WTC11 (cell line): ENCODE measurements at regions not wholly inside any gene's neighbourhood (a gene's known extent, or its start where the extent isn't known, plus 50 kb on each side); places are given as distances from the start of the nearest gene placed in this dataset.

Source experiments
- ATAC-seq: fragments of 200-7000 bp; cut with Tn5 transposase; 2 replicates; pipeline ENCODE4 v1.10.0; 2021; ENCODE audit warnings: mild to moderate bottlenecking, moderate library complexity
- CTCF ChIA-PET: fragments of 300-600 bp; sonication (Branson Sonifier 250); formaldehyde crosslinking; loops from one replicate; lab custom pipeline; 2021; ENCODE audit warnings: antibody characterized with exemption; lab: Charles Lee
- POLR2A ChIA-PET: fragments of 350-600 bp; sonication (Branson Sonifier 250); formaldehyde crosslinking; loops from one replicate; lab custom pipeline; 2021; ENCODE audit warnings: antibody characterized with exemption; lab: Charles Lee
- DNase-seq: peaks from one replicate; pipeline ENCODE4 v3.0.0; 2021; ENCODE audit warnings: low spot score
- H3K27ac Mint-ChIP-seq: 2 replicates; pipeline ENCODE4 v1.8.0; 2021; ENCODE audit warnings: mixed read lengths
- H3K27me3 Mint-ChIP-seq: 2 replicates; pipeline ENCODE4 v1.8.0; 2021; ENCODE audit warnings: low read depth, mild to moderate bottlenecking, moderate library complexity, mixed read lengths
- H3K36me3 Mint-ChIP-seq: 2 replicates; pipeline ENCODE4 v1.8.0; 2021; ENCODE audit warnings: mixed read lengths
- H3K4me1 Mint-ChIP-seq: 2 replicates; pipeline ENCODE4 v1.8.0; 2022; ENCODE audit warnings: mixed read lengths
- H3K4me3 Mint-ChIP-seq: 2 replicates; pipeline ENCODE4 v1.8.0; 2021; ENCODE audit warnings: mild to moderate bottlenecking, moderate library complexity, mixed read lengths
- H3K9me3 Mint-ChIP-seq: 2 replicates; pipeline ENCODE4 v1.8.0; 2021; ENCODE audit warnings: mixed read lengths
- ELF4 ChIP-seq: sonication (generic); formaldehyde crosslinking; IDR thresholded peaks from 2 replicates; pipeline ENCODE4 v1.8.1; 2022; ENCODE audit warnings: low read depth, mild to moderate bottlenecking, moderate library complexity, missing genetic modification reagents
- EMX1 ChIP-seq: fragments of 250-450 bp; sonication (Bioruptor Pico); IDR thresholded peaks from 2 replicates; pipeline ENCODE4 v1.8.0; 2021; ENCODE audit warnings: mild to moderate bottlenecking
- ESRRA ChIP-seq: sonication (generic); formaldehyde crosslinking; IDR thresholded peaks from 2 replicates; pipeline ENCODE4 v1.8.1; 2022; ENCODE audit warnings: mild to moderate bottlenecking, missing genetic modification reagents, borderline replicate concordance
- NFE2L1 ChIP-seq: sonication (generic); formaldehyde crosslinking; IDR thresholded peaks from 2 replicates; pipeline ENCODE4 v1.8.1; 2023; ENCODE audit warnings: missing genetic modification reagents
- TP53 ChIP-seq: sonication (generic); formaldehyde crosslinking; IDR thresholded peaks from 2 replicates; pipeline ENCODE4 v1.8.1; 2023; ENCODE audit warnings: mild to moderate bottlenecking, missing genetic modification reagents
- ZNF219 ChIP-seq: sonication (generic); formaldehyde crosslinking; IDR thresholded peaks from 2 replicates; pipeline ENCODE4 v1.8.0; 2023; ENCODE audit warnings: missing genetic modification reagents, mild to moderate bottlenecking, borderline replicate concordance
- ZNF396 ChIP-seq: fragments of 250-450 bp; sonication (Bioruptor Pico); IDR thresholded peaks from 2 replicates; pipeline ENCODE4 v1.8.0; 2021; ENCODE audit warnings: mild to moderate bottlenecking, moderate library complexity, borderline replicate concordance
- ZNF671 ChIP-seq: fragments of 250-450 bp; sonication (Bioruptor Pico); IDR thresholded peaks from 2 replicates; pipeline ENCODE4 v1.8.0; 2021; ENCODE audit warnings: mild to moderate bottlenecking
- TF ChIP-seq, protein P1 (sequence below): sonication (generic); formaldehyde crosslinking; IDR thresholded peaks from 2 replicates; pipeline ENCODE4 v1.8.0; 2022; ENCODE audit warnings: mild to moderate bottlenecking, missing genetic modification reagents
- TF ChIP-seq, protein P2 (sequence below): fragments of 250-450 bp; sonication (Bioruptor Pico); conservative IDR thresholded peaks from 2 replicates; pipeline ENCODE4 v1.9.0; 2021; ENCODE audit warnings: mild to moderate bottlenecking
- TF ChIP-seq, protein P3 (sequence below): sonication (generic); formaldehyde crosslinking; IDR thresholded peaks from 2 replicates; pipeline ENCODE4 v1.8.0; 2023; ENCODE audit warnings: missing genetic modification reagents, mild to moderate bottlenecking, borderline replicate concordance
- TF ChIP-seq, protein P4 (sequence below): sonication (generic); formaldehyde crosslinking; IDR thresholded peaks from 2 replicates; pipeline ENCODE4 v1.8.0; 2022; ENCODE audit warnings: mild to moderate bottlenecking, missing genetic modification reagents
- TF ChIP-seq, protein P5 (sequence below): sonication (generic); formaldehyde crosslinking; IDR thresholded peaks from 2 replicates; pipeline ENCODE4 v1.8.1; 2023; ENCODE audit warnings: mild to moderate bottlenecking, missing genetic modification reagents
- TF ChIP-seq, protein P6 (sequence below): fragments of 200-600 bp; IDR thresholded peaks from 2 replicates; pipeline ENCODE4 v1.8.0; 2022; ENCODE audit warnings: antibody characterized with exemption
- TF ChIP-seq, protein P7 (sequence below): sonication (generic); formaldehyde crosslinking; IDR thresholded peaks from 2 replicates; pipeline ENCODE4 v1.8.1; 2022; ENCODE audit warnings: low read depth, missing genetic modification reagents, borderline replicate concordance
- TF ChIP-seq, protein P8 (sequence below): sonication (generic); formaldehyde crosslinking; IDR thresholded peaks from 2 replicates; pipeline ENCODE4 v1.8.1; 2022; ENCODE audit warnings: mild to moderate bottlenecking, moderate library complexity, missing genetic modification reagents

DNA sequence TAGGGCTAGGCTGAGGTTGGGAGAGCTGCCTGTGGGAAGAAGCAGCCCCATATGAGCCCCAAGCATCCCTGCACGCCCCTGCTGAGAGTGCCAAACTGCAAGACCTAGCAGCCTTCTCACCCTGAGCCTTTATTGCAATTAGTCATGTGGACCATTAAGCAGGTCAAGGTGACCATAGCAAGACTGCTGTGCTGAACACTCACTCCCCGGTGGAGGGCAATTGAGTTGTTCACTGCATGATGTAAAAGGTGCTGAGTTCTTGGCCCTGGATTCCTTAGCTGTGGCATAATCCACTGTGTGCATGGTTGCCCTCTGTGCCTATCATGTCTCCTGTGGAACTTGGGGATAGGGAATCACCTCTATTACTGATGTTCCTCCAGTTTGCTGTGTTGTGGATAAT is 131.1 kb downstream of the FOXD1 start:
- Mint-ChIP-seq H3K4me3 (no peak overlapping the region), H3K27me3 (peaks cover 25% of the 10 kb centered on the region), H3K36me3 (no peaks in the 10 kb centered on the region), H3K27ac (no peak overlapping the region), H3K9me3 (peaks cover 7% of the 10 kb centered on the region), H3K4me1 (peaks cover 14% of the 10 kb centered on the region)
- ChIA-PET POLR2A (no interaction called here), CTCF (no interaction called here)
- ATAC-seq (no peak), DNase-seq (no peak)
- no peak for TF ChIP-seq EMX1 (CRISPR knock-in tag)
- TF ChIP-seq, protein P1, sequence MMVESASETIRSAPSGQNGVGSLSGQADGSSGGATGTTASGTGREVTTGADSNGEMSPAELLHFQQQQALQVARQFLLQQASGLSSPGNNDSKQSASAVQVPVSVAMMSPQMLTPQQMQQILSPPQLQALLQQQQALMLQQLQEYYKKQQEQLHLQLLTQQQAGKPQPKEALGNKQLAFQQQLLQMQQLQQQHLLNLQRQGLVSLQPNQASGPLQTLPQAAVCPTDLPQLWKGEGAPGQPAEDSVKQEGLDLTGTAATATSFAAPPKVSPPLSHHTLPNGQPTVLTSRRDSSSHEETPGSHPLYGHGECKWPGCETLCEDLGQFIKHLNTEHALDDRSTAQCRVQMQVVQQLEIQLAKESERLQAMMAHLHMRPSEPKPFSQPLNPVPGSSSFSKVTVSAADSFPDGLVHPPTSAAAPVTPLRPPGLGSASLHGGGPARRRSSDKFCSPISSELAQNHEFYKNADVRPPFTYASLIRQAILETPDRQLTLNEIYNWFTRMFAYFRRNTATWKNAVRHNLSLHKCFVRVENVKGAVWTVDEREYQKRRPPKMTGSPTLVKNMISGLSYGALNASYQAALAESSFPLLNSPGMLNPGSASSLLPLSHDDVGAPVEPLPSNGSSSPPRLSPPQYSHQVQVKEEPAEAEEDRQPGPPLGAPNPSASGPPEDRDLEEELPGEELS (CRISPR knock-in tag): no peak
- TF ChIP-seq ZNF219: no peak
- TF ChIP-seq ZNF671 (CRISPR knock-in tag): no peak
- no peak for TF ChIP-seq ELF4 (CRISPR knock-in tag)
- TF ChIP-seq ESRRA (CRISPR knock-in tag): no peak
- TF ChIP-seq, protein P2, sequence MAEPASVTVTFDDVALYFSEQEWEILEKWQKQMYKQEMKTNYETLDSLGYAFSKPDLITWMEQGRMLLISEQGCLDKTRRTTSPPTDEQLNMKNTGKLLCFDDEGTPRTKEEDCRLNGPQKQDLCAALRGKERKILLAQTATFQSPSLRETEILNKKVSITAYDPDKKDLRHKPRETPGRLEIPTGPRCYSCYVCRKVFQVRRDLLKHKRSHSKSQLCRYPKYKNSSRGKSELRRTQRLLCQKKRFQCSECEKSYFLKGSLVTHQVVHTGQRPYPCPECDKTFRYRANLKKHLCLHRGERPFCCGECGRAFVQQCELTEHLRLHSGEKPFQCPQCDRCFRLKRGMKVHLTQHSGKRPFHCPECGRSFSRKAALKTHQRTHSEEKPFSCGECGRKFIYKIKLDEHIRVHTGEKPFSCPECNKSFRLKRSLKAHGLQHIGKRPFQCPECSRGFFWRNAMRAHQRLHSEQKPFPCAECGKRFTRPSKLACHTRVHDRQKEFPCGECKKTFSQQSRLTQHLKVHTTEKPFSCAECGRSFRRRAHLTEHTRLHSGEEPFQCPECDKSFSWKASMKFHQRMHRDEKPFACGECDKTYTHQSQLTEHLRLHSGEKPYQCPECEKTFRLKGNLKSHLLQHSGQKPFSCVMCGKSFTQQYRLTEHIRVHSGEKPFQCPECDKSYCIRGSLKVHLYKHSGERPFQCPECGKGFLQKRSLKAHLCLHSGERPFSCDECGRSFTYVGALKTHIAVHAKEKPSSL: no peak
- TF ChIP-seq, protein P3, sequence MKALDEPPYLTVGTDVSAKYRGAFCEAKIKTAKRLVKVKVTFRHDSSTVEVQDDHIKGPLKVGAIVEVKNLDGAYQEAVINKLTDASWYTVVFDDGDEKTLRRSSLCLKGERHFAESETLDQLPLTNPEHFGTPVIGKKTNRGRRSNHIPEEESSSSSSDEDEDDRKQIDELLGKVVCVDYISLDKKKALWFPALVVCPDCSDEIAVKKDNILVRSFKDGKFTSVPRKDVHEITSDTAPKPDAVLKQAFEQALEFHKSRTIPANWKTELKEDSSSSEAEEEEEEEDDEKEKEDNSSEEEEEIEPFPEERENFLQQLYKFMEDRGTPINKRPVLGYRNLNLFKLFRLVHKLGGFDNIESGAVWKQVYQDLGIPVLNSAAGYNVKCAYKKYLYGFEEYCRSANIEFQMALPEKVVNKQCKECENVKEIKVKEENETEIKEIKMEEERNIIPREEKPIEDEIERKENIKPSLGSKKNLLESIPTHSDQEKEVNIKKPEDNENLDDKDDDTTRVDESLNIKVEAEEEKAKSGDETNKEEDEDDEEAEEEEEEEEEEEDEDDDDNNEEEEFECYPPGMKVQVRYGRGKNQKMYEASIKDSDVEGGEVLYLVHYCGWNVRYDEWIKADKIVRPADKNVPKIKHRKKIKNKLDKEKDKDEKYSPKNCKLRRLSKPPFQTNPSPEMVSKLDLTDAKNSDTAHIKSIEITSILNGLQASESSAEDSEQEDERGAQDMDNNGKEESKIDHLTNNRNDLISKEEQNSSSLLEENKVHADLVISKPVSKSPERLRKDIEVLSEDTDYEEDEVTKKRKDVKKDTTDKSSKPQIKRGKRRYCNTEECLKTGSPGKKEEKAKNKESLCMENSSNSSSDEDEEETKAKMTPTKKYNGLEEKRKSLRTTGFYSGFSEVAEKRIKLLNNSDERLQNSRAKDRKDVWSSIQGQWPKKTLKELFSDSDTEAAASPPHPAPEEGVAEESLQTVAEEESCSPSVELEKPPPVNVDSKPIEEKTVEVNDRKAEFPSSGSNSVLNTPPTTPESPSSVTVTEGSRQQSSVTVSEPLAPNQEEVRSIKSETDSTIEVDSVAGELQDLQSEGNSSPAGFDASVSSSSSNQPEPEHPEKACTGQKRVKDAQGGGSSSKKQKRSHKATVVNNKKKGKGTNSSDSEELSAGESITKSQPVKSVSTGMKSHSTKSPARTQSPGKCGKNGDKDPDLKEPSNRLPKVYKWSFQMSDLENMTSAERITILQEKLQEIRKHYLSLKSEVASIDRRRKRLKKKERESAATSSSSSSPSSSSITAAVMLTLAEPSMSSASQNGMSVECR (CRISPR knock-in tag): no peak

DNA sequence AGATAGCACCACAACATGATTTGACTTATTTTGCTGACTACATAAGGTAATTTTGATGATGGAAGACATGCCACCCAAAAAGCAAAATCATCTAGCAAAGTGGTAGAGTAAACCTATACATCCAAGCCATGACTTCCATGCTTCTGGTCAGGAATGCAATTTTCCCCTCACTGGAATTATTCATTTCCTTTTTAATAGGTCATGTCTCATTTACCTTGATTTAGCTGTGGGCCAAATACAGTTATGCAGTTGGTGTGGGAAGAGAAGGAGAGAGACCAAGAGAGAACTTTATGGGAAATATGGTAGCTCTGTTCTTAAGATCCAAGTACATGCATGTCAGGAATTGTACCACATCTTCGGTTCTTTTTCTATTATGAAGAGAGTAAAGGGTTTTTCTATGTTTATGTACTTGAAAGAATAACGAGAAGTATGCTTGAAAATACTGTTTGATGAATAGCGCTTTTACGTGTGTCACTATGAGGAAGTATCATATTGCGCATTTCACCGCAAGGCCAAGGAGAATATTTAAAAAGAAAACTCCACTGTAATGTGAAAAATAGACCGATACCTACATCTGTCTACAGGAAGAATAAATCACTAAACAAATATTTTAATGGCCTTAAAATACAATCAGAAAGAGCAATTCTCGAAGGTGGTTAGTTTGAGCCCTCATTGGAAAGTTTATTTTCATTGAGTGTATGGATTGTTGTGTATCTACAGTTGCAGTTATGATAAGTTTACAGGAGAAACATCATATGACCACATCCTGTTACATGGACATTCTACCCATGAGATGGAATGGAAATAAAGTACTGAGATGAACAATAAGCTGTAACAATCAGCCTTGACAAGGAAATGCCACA is 134.0 kb downstream of the FOXD1 start:
- Mint-ChIP-seq H3K27me3 (peaks cover 54% of the 10 kb centered on the region), H3K27ac (no peak overlapping the region)
- POLR2A ChIA-PET: no interaction called here
- TF ChIP-seq TP53 (CRISPR knock-in tag) (no peak), ZNF396 (CRISPR knock-in tag) (no peak), NFE2L1 (CRISPR knock-in tag) (no peak), EMX1 (CRISPR knock-in tag) (no peak)
- TF ChIP-seq, protein P4, sequence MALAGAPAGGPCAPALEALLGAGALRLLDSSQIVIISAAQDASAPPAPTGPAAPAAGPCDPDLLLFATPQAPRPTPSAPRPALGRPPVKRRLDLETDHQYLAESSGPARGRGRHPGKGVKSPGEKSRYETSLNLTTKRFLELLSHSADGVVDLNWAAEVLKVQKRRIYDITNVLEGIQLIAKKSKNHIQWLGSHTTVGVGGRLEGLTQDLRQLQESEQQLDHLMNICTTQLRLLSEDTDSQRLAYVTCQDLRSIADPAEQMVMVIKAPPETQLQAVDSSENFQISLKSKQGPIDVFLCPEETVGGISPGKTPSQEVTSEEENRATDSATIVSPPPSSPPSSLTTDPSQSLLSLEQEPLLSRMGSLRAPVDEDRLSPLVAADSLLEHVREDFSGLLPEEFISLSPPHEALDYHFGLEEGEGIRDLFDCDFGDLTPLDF (CRISPR knock-in tag): no peak
- TF ChIP-seq, protein P5, sequence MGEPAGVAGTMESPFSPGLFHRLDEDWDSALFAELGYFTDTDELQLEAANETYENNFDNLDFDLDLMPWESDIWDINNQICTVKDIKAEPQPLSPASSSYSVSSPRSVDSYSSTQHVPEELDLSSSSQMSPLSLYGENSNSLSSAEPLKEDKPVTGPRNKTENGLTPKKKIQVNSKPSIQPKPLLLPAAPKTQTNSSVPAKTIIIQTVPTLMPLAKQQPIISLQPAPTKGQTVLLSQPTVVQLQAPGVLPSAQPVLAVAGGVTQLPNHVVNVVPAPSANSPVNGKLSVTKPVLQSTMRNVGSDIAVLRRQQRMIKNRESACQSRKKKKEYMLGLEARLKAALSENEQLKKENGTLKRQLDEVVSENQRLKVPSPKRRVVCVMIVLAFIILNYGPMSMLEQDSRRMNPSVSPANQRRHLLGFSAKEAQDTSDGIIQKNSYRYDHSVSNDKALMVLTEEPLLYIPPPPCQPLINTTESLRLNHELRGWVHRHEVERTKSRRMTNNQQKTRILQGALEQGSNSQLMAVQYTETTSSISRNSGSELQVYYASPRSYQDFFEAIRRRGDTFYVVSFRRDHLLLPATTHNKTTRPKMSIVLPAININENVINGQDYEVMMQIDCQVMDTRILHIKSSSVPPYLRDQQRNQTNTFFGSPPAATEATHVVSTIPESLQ (CRISPR knock-in tag): no peak
- TF ChIP-seq, protein P6, sequence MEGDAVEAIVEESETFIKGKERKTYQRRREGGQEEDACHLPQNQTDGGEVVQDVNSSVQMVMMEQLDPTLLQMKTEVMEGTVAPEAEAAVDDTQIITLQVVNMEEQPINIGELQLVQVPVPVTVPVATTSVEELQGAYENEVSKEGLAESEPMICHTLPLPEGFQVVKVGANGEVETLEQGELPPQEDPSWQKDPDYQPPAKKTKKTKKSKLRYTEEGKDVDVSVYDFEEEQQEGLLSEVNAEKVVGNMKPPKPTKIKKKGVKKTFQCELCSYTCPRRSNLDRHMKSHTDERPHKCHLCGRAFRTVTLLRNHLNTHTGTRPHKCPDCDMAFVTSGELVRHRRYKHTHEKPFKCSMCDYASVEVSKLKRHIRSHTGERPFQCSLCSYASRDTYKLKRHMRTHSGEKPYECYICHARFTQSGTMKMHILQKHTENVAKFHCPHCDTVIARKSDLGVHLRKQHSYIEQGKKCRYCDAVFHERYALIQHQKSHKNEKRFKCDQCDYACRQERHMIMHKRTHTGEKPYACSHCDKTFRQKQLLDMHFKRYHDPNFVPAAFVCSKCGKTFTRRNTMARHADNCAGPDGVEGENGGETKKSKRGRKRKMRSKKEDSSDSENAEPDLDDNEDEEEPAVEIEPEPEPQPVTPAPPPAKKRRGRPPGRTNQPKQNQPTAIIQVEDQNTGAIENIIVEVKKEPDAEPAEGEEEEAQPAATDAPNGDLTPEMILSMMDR: no peak
- TF ChIP-seq, protein P7, sequence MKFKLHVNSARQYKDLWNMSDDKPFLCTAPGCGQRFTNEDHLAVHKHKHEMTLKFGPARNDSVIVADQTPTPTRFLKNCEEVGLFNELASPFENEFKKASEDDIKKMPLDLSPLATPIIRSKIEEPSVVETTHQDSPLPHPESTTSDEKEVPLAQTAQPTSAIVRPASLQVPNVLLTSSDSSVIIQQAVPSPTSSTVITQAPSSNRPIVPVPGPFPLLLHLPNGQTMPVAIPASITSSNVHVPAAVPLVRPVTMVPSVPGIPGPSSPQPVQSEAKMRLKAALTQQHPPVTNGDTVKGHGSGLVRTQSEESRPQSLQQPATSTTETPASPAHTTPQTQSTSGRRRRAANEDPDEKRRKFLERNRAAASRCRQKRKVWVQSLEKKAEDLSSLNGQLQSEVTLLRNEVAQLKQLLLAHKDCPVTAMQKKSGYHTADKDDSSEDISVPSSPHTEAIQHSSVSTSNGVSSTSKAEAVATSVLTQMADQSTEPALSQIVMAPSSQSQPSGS (CRISPR knock-in tag): no peak
- TF ChIP-seq, protein P8, sequence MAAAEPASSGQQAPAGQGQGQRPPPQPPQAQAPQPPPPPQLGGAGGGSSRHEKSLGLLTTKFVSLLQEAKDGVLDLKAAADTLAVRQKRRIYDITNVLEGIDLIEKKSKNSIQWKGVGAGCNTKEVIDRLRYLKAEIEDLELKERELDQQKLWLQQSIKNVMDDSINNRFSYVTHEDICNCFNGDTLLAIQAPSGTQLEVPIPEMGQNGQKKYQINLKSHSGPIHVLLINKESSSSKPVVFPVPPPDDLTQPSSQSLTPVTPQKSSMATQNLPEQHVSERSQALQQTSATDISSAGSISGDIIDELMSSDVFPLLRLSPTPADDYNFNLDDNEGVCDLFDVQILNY: no peak

More for the DNA sequence above, 134.0 kb downstream of the FOXD1 start:
- peaks cover 26% of the 10 kb centered on the region for H3K4me1 Mint-ChIP-seq
- H3K4me3 Mint-ChIP-seq: no peak overlapping the region
- CTCF ChIA-PET: interaction anchor here (1.0 kb wide), 2 partner anchors 11 kb away, joined by 4 read pairs; no protein-coding TSS in a partner anchor
- ATAC-seq (no peak), DNase-seq (no peak)
- H3K36me3 Mint-ChIP-seq: no peaks in the 10 kb centered on the region
- H3K9me3 Mint-ChIP-seq: peaks cover 7% of the 10 kb centered on the region
